ENCODE measurements at regions not wholly inside any gene's neighbourhood (a gene's known extent, or its start where the extent isn't known, plus 50 kb on each side); places are given as distances from the start of the nearest gene placed in this dataset.

- peaks cover 0 to 4% (median 0%) of the 10 kb centered on the region in 3 donors for H3K4me1 ChIP-seq (ENCODE audit: control insufficient read depth in 3 of 3, insufficient read depth in 3 of 3, low read length in 3 of 3)
- no peaks in the 10 kb centered on the region for H3K27me3 ChIP-seq (ENCODE audit: control insufficient read depth in 3 of 3, insufficient read depth in 3 of 3, low read length in 3 of 3)
- no peak overlapping the region for H3K27ac ChIP-seq (ENCODE audit: low read depth, low read length)
- no peaks in the 10 kb centered on the region for H3K36me3 ChIP-seq (ENCODE audit: control insufficient read depth in 3 of 3, insufficient read depth in 3 of 3, low read length in 3 of 3)
- H3K9me3 ChIP-seq (ENCODE audit: control insufficient read depth in 3 of 3, low read length in 3 of 3): peaks cover 0 to 2% (median 0%) of the 10 kb centered on the region in 3 donors
- H3K9ac ChIP-seq (ENCODE audit: low read depth in 1 of 3, low read length in 3 of 3): no peak overlapping the region
- no peak overlapping the region for H3K4me3 ChIP-seq (ENCODE audit: low read length in 3 of 3)
These were observed 241.7 kb downstream of the PIK3R1 start for GRCh38 chr5:68457285-68457684.

- Histone ChIP-seq H3K36me3 (ENCODE audit: control insufficient read depth in 3 of 3, insufficient read depth in 3 of 3, low read length in 3 of 3) (no peaks in the 10 kb centered on the region), H3K4me1 (ENCODE audit: control insufficient read depth in 3 of 3, insufficient read depth in 3 of 3, low read length in 3 of 3) (peaks cover 0 to 4% (median 0%) of the 10 kb centered on the region in 3 donors), H3K9me3 (ENCODE audit: control insufficient read depth in 3 of 3, low read length in 3 of 3) (peaks cover 0 to 2% (median 0%) of the 10 kb centered on the region in 3 donors), H3K9ac (ENCODE audit: low read depth in 1 of 3, low read length in 3 of 3) (no peak overlapping the region), H3K27ac (ENCODE audit: low read depth, low read length) (no peak overlapping the region), H3K4me3 (ENCODE audit: low read length in 3 of 3) (no peak overlapping the region), H3K27me3 (ENCODE audit: control insufficient read depth in 3 of 3, insufficient read depth in 3 of 3, low read length in 3 of 3) (no peaks in the 10 kb centered on the region)
These were observed 243.0 kb downstream of the PIK3R1 start for GRCh38 chr5:68458416-68459021.

DNA sequence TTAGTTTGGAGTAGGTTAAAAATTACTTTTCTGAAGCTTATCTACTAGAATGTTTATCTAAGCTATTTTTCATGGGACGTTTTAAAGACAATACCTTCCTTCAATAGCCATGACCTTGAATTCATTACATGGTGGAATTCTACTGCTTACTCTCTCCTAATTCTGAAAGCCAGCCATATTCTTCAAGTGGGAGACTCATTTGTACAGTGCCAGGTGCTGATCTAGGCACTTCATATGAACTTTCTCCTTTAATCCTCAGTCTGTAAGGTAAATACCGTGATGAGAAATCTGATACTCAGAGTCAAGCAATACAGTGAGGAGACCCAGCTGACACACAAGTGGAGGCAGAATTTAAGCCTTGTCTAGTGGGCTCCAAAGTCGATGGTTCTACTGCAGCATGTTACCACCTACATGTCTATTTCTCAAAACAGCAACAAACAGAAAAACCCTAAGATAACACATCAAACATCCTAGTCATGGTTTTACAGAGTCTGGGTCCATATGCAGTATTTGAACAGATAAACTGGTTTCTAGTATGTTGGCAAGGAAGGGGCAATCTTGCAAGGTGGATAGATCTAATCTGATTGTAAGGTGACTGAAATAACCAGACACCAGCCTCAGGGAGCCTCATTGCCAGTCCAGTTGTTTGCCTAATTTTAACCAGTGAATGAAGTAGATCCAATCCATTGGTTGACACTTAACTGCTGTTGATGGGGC, 243.7 kb downstream of the PIK3R1 start:
- Histone ChIP-seq H3K9ac (ENCODE audit: low read depth in 1 of 3, low read length in 3 of 3) (no peak overlapping the region), H3K4me3 (ENCODE audit: low read length in 3 of 3) (no peak overlapping the region), H3K9me3 (ENCODE audit: control insufficient read depth in 3 of 3, low read length in 3 of 3) (peaks cover 0 to 2% (median 0%) of the 10 kb centered on the region in 3 donors), H3K27ac (ENCODE audit: low read depth, low read length) (no peak overlapping the region), H3K27me3 (ENCODE audit: control insufficient read depth in 3 of 3, insufficient read depth in 3 of 3, low read length in 3 of 3) (no peaks in the 10 kb centered on the region), H3K4me1 (ENCODE audit: control insufficient read depth in 3 of 3, insufficient read depth in 3 of 3, low read length in 3 of 3) (peaks cover 0 to 4% (median 0%) of the 10 kb centered on the region in 3 donors), H3K36me3 (ENCODE audit: control insufficient read depth in 3 of 3, insufficient read depth in 3 of 3, low read length in 3 of 3) (no peaks in the 10 kb centered on the region)

GRCh38 chr5:68459810-68460139, 244.2 kb downstream of the PIK3R1 start:
- Histone ChIP-seq H3K27ac (ENCODE audit: low read depth, low read length) (no peak overlapping the region), H3K4me3 (ENCODE audit: low read length in 3 of 3) (no peak overlapping the region), H3K9ac (ENCODE audit: low read depth in 1 of 3, low read length in 3 of 3) (no peak overlapping the region), H3K36me3 (ENCODE audit: control insufficient read depth in 3 of 3, insufficient read depth in 3 of 3, low read length in 3 of 3) (no peaks in the 10 kb centered on the region), H3K9me3 (ENCODE audit: control insufficient read depth in 3 of 3, low read length in 3 of 3) (no peaks in the 10 kb centered on the region), H3K4me1 (ENCODE audit: control insufficient read depth in 3 of 3, insufficient read depth in 3 of 3, low read length in 3 of 3) (peaks cover 0 to 4% (median 0%) of the 10 kb centered on the region in 3 donors), H3K27me3 (ENCODE audit: control insufficient read depth in 3 of 3, insufficient read depth in 3 of 3, low read length in 3 of 3) (no peaks in the 10 kb centered on the region)

- H3K27ac ChIP-seq (ENCODE audit: low read depth, low read length): no peak overlapping the region
These were observed 244.7 kb downstream of the PIK3R1 start for GRCh38 chr5:68460147-68460798.

GRCh38 chr5:68463606-68464005, 248.1 kb downstream of the PIK3R1 start:
- H3K9ac ChIP-seq (ENCODE audit: low read depth in 1 of 3, low read length in 3 of 3): no peak overlapping the region
- H3K27me3 ChIP-seq (ENCODE audit: control insufficient read depth in 3 of 3, insufficient read depth in 3 of 3, low read length in 3 of 3): no peaks in the 10 kb centered on the region
- H3K9me3 ChIP-seq (ENCODE audit: control insufficient read depth in 3 of 3, low read length in 3 of 3): no peaks in the 10 kb centered on the region
- H3K4me3 ChIP-seq (ENCODE audit: low read length in 3 of 3): no peak overlapping the region
- H3K27ac ChIP-seq (ENCODE audit: low read depth, low read length): no peak overlapping the region
- no peaks in the 10 kb centered on the region for H3K4me1 ChIP-seq (ENCODE audit: control insufficient read depth in 3 of 3, insufficient read depth in 3 of 3, low read length in 3 of 3)
- no peaks in the 10 kb centered on the region for H3K36me3 ChIP-seq (ENCODE audit: control insufficient read depth in 3 of 3, insufficient read depth in 3 of 3, low read length in 3 of 3)

More at GRCh38 chr5:68460147-68460798, 244.7 kb downstream of the PIK3R1 start:
- no peak overlapping the region for H3K4me3 ChIP-seq (ENCODE audit: low read length in 3 of 3)
- no peaks in the 10 kb centered on the region for H3K9me3 ChIP-seq (ENCODE audit: control insufficient read depth in 3 of 3, low read length in 3 of 3)
- H3K4me1 ChIP-seq (ENCODE audit: control insufficient read depth in 3 of 3, insufficient read depth in 3 of 3, low read length in 3 of 3): peaks cover 0 to 4% (median 0%) of the 10 kb centered on the region in 3 donors
- H3K36me3 ChIP-seq (ENCODE audit: control insufficient read depth in 3 of 3, insufficient read depth in 3 of 3, low read length in 3 of 3): no peaks in the 10 kb centered on the region
- no peaks in the 10 kb centered on the region for H3K27me3 ChIP-seq (ENCODE audit: control insufficient read depth in 3 of 3, insufficient read depth in 3 of 3, low read length in 3 of 3)
- H3K9ac ChIP-seq (ENCODE audit: low read depth in 1 of 3, low read length in 3 of 3): no peak overlapping the region

GRCh38 chr5:68464424-68464823, 248.9 kb downstream of the PIK3R1 start:
- no peak overlapping the region for H3K4me3 ChIP-seq (ENCODE audit: low read length in 3 of 3)
- no peaks in the 10 kb centered on the region for H3K9me3 ChIP-seq (ENCODE audit: control insufficient read depth in 3 of 3, low read length in 3 of 3)
- H3K27ac ChIP-seq (ENCODE audit: low read depth, low read length): no peak overlapping the region
- no peak overlapping the region for H3K9ac ChIP-seq (ENCODE audit: low read depth in 1 of 3, low read length in 3 of 3)
- no peaks in the 10 kb centered on the region for H3K4me1 ChIP-seq (ENCODE audit: control insufficient read depth in 3 of 3, insufficient read depth in 3 of 3, low read length in 3 of 3)
- no peaks in the 10 kb centered on the region for H3K36me3 ChIP-seq (ENCODE audit: control insufficient read depth in 3 of 3, insufficient read depth in 3 of 3, low read length in 3 of 3)
- no peaks in the 10 kb centered on the region for H3K27me3 ChIP-seq (ENCODE audit: control insufficient read depth in 3 of 3, insufficient read depth in 3 of 3, low read length in 3 of 3)

DNA sequence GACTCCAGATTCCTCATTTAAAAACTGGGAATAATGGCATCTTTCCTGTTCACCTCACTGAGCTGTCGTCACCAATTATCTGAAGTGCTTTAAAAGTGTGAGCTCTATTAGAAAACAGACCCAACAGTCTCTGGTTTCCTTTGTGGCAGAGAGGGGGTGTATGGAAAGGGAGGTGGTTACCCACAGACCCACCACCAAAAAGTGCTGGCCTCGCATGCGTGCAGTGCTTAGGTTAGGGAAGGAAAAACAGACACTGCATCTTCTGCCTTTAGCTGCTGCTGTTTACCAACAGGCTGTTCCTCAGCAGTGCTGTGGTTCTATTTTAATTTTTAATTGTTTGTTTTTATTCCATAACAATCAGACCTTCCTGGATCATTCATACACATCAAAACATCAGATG, 249.6 kb downstream of the PIK3R1 start:
- no peaks in the 10 kb centered on the region for H3K4me1 ChIP-seq (ENCODE audit: control insufficient read depth in 3 of 3, insufficient read depth in 3 of 3, low read length in 3 of 3)
- no peaks in the 10 kb centered on the region for H3K27me3 ChIP-seq (ENCODE audit: control insufficient read depth in 3 of 3, insufficient read depth in 3 of 3, low read length in 3 of 3)
- H3K27ac ChIP-seq (ENCODE audit: low read depth, low read length): no peak overlapping the region
- no peak overlapping the region for H3K9ac ChIP-seq (ENCODE audit: low read depth in 1 of 3, low read length in 3 of 3)
- no peaks in the 10 kb centered on the region for H3K9me3 ChIP-seq (ENCODE audit: control insufficient read depth in 3 of 3, low read length in 3 of 3)
- no peaks in the 10 kb centered on the region for H3K36me3 ChIP-seq (ENCODE audit: control insufficient read depth in 3 of 3, insufficient read depth in 3 of 3, low read length in 3 of 3)
- no peak overlapping the region for H3K4me3 ChIP-seq (ENCODE audit: low read length in 3 of 3)

- no peak overlapping the region for H3K27ac ChIP-seq (ENCODE audit: low read depth, low read length)
These were observed 250.5 kb downstream of the PIK3R1 start for GRCh38 chr5:68465934-68466551.

GRCh38 chr5:68467208-68467607, 251.7 kb downstream of the PIK3R1 start:
- H3K9ac ChIP-seq (ENCODE audit: low read depth in 1 of 3, low read length in 3 of 3): no peak overlapping the region
- H3K27me3 ChIP-seq (ENCODE audit: control insufficient read depth in 3 of 3, insufficient read depth in 3 of 3, low read length in 3 of 3): no peaks in the 10 kb centered on the region
- no peak overlapping the region for H3K27ac ChIP-seq (ENCODE audit: low read depth, low read length)
- no peaks in the 10 kb centered on the region for H3K36me3 ChIP-seq (ENCODE audit: control insufficient read depth in 3 of 3, insufficient read depth in 3 of 3, low read length in 3 of 3)
- no peaks in the 10 kb centered on the region for H3K4me1 ChIP-seq (ENCODE audit: control insufficient read depth in 3 of 3, insufficient read depth in 3 of 3, low read length in 3 of 3)
- H3K9me3 ChIP-seq (ENCODE audit: control insufficient read depth in 3 of 3, low read length in 3 of 3): no peaks in the 10 kb centered on the region
- H3K4me3 ChIP-seq (ENCODE audit: low read length in 3 of 3): no peak overlapping the region

More at GRCh38 chr5:68465934-68466551, 250.5 kb downstream of the PIK3R1 start:
- Histone ChIP-seq H3K36me3 (ENCODE audit: control insufficient read depth in 3 of 3, insufficient read depth in 3 of 3, low read length in 3 of 3) (no peaks in the 10 kb centered on the region), H3K9me3 (ENCODE audit: control insufficient read depth in 3 of 3, low read length in 3 of 3) (no peaks in the 10 kb centered on the region), H3K27me3 (ENCODE audit: control insufficient read depth in 3 of 3, insufficient read depth in 3 of 3, low read length in 3 of 3) (no peaks in the 10 kb centered on the region), H3K9ac (ENCODE audit: low read depth in 1 of 3, low read length in 3 of 3) (no peak overlapping the region), H3K4me1 (ENCODE audit: control insufficient read depth in 3 of 3, insufficient read depth in 3 of 3, low read length in 3 of 3) (no peaks in the 10 kb centered on the region), H3K4me3 (ENCODE audit: low read length in 3 of 3) (no peak overlapping the region)

All from skeletal muscle tissue (tissue), 3 donors.